ENCODE measurements at regions not wholly inside any gene's neighbourhood (a gene's known extent, or its start where the extent isn't known, plus 50 kb on each side); places are given as distances from the start of the nearest gene placed in this dataset.

DNA sequence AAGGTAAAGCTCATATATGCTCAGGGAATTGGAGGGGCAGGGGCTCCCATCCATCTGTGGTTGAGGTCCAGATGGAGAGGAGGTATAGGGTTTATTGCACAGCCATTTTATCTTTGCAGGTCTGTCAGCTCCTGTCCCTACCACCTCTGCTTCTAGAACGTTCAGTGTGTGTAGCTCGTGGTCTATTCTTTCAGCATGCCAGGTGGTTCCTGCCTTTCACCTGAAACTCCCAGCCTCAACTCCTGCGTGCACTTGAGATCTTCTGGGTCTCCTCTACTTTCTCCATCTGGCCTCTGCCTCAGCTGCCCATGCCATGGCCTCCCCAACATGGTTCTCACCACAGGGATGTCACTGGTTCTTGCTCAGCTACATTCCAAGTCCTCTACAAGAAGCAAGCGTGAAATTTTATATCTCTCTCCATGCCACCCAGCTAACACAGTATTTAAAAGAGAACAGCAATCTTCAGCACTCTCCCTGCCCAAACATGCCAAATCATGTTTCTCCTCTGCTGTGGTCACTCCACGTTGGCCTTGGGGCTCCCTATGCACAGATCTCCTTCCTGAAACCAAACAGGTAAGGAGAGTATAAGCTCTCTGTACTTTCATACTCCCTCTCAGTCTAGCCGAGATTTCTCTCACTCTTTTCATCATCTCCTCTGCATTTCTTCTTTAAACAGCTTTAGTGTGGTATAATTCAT is 157.8 kb upstream of the TRPC6 start:
- Histone ChIP-seq H3K4me3 (ENCODE audit: low read depth, low read length) (no peak overlapping the region), H3K27me3 (ENCODE audit: control insufficient read depth, insufficient read depth, low read length) (no peaks in the 10 kb centered on the region), H3K36me3 (ENCODE audit: control insufficient read depth, insufficient read depth, low read length) (no peaks in the 10 kb centered on the region)
- TF ChIP-seq, protein P1, sequence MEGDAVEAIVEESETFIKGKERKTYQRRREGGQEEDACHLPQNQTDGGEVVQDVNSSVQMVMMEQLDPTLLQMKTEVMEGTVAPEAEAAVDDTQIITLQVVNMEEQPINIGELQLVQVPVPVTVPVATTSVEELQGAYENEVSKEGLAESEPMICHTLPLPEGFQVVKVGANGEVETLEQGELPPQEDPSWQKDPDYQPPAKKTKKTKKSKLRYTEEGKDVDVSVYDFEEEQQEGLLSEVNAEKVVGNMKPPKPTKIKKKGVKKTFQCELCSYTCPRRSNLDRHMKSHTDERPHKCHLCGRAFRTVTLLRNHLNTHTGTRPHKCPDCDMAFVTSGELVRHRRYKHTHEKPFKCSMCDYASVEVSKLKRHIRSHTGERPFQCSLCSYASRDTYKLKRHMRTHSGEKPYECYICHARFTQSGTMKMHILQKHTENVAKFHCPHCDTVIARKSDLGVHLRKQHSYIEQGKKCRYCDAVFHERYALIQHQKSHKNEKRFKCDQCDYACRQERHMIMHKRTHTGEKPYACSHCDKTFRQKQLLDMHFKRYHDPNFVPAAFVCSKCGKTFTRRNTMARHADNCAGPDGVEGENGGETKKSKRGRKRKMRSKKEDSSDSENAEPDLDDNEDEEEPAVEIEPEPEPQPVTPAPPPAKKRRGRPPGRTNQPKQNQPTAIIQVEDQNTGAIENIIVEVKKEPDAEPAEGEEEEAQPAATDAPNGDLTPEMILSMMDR (IDR thresholded peaks at IDR 0.05; ENCODE audit: insufficient read depth, low read length, poor library complexity, severe bottlenecking), result no peak
- no peak for DNase-seq (ENCODE audit: low read depth)

- H3K4me3 ChIP-seq (ENCODE audit: low read depth, low read length), result no peak overlapping the region
- TF ChIP-seq, protein P1 (IDR thresholded peaks at IDR 0.05; ENCODE audit: insufficient read depth, low read length, poor library complexity, severe bottlenecking), result no peak
- no peak for DNase-seq (ENCODE audit: low read depth)
- no peaks in the 10 kb centered on the region for H3K27me3 ChIP-seq (ENCODE audit: control insufficient read depth, insufficient read depth, low read length)
- no peaks in the 10 kb centered on the region for H3K36me3 ChIP-seq (ENCODE audit: control insufficient read depth, insufficient read depth, low read length)
These were observed 157.3 kb upstream of the TRPC6 start for GRCh38 chr11:101741061-101741460.

GRCh38 chr11:101738452-101738851 is 154.6 kb upstream of the TRPC6 start:
- Histone ChIP-seq H3K36me3 (ENCODE audit: control insufficient read depth, insufficient read depth, low read length) (no peaks in the 10 kb centered on the region), H3K4me3 (ENCODE audit: low read depth, low read length) (no peak overlapping the region), H3K27me3 (ENCODE audit: control insufficient read depth, insufficient read depth, low read length) (no peaks in the 10 kb centered on the region)
- TF ChIP-seq, protein P1 (IDR thresholded peaks at IDR 0.05; ENCODE audit: insufficient read depth, low read length, poor library complexity, severe bottlenecking), result no peak
- no peak for DNase-seq (ENCODE audit: low read depth)

DNA sequence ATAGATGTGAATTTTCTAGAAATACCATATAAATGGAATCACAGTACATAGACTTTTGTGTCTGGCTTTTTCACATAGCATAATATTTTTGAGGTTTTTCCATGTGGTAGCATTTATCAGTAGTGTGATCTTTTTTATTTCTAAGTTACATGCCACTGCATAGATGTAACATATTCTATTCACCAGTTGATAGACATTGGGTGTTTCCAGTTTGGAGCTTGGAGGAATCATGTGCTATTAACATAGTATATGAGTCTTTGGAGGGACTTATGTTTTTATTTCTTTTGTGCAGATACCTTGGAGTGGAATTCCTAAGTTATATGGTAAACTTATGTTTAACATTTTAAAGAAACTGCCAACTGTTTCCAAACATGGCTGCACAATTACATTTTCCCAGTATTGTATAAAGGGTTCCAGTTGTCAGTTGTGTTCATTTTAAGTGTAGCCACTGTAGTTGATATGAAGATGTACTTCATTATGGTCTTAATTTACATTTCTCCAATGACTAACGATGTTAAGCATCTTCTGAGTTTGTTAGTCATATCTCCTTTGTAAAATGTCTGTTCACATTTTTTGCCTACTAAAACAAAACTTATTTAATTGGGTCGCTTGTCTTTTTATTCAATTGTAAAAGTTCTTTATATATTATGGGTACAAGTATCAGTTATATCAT is 145.7 kb upstream of the TRPC6 start:
- H3K27me3 ChIP-seq (ENCODE audit: control insufficient read depth, insufficient read depth, low read length), result no peaks in the 10 kb centered on the region
- H3K36me3 ChIP-seq (ENCODE audit: control insufficient read depth, insufficient read depth, low read length), result no peaks in the 10 kb centered on the region
- TF ChIP-seq, protein P1 (IDR thresholded peaks at IDR 0.05; ENCODE audit: insufficient read depth, low read length, poor library complexity, severe bottlenecking), result no peak
- no peak for DNase-seq (ENCODE audit: low read depth)
- H3K4me3 ChIP-seq (ENCODE audit: low read depth, low read length), result no peak overlapping the region

DNA sequence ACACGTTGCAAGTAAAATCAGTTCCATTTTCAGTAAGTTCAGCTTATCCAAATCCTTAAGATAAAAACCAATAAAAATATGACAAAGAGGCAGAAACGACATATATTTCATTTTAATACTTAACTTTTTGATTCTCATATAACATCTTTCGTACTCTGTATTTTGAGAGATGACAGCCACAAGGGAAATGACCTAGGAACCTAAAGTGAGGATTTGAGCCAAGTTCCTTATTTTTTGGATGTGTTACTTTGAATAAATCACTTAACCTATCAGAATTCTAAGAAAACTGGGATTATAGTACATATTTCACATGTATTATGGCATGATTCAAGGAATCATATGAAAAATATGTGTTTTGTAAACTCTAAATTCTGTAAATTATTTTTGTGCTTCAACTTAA is 143.6 kb upstream of the TRPC6 start:
- H3K27me3 ChIP-seq (ENCODE audit: control insufficient read depth, insufficient read depth, low read length), result no peaks in the 10 kb centered on the region
- H3K4me3 ChIP-seq (ENCODE audit: low read depth, low read length), result no peak overlapping the region
- TF ChIP-seq, protein P1 (IDR thresholded peaks at IDR 0.05; ENCODE audit: insufficient read depth, low read length, poor library complexity, severe bottlenecking), result no peak
- no peaks in the 10 kb centered on the region for H3K36me3 ChIP-seq (ENCODE audit: control insufficient read depth, insufficient read depth, low read length)
- no peak for DNase-seq (ENCODE audit: low read depth)
